HG03521 (cell line): ENCODE measurements at regions not wholly inside any gene's neighbourhood (a gene's known extent, or its start where the extent isn't known, plus 50 kb on each side); places are given as distances from the start of the nearest gene placed in this dataset.
"Not testable (repeated sequence)": the region's sequence is repeated elsewhere in the genome, so short reads cannot be mapped to it uniquely, and the experiment has no call there.

Experiments
- ATAC-seq: cut with Tn5 transposase; IDR thresholded peaks from one replicate; pipeline ENCODE4 v1.9.1; 2021; ENCODE audit warnings: mild to moderate bottlenecking, moderate library complexity; ENCODE audit not compliant: unreplicated experiment

DNA sequence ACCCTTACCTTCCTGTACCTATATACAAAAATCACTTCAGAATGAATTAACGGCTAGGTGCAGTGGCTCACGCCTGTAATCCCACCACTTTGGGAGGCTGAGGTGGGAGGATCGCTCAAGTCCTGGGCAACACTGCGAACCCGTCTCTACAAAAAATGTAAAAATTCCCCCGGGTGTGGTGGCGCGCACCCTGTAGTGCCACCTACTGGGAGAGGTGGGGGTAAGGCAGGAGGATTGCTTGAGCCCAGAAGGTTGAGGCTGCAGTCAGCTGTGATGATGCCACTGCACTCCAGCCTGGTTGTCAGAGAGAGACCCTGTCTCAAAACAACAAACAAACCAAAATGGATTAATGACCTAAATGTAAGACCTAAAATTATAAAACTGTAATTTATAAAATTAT lies 307.6 kb downstream of the SPATA31A1 start:
- peak; percentile 38 for ATAC-seq

DNA sequence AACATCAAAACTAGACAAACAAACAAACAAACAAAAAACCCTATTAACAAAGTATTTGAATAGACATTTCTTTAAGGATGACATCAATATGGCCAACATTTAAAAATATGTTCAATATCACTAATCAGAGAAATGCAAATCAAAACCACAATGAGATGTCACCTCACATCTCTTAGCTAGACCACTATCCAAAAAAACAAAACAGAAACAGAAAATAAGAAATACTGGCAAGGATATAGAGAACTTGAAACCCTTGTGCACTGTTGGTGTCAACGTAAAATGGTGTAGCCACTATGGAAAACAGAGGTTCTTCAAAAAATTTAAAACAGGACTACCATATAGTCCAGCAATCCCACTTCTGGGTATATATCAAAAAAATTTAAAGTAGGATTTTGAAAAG lies 308.2 kb downstream of the SPATA31A1 start:
- ATAC-seq, result peak; percentile 78

- ATAC-seq, result not testable (repeated sequence)
These were observed 309.6 kb downstream of the SPATA31A1 start for GRCh38 chr9:39665020-39665419.

GRCh38 chr9:39674437-39675210 lies 319.2 kb downstream of the SPATA31A1 start:
- not testable (repeated sequence) for ATAC-seq

GRCh38 chr9:39675211-39675553 lies 319.7 kb downstream of the SPATA31A1 start:
- ATAC-seq, result not testable (repeated sequence)

DNA sequence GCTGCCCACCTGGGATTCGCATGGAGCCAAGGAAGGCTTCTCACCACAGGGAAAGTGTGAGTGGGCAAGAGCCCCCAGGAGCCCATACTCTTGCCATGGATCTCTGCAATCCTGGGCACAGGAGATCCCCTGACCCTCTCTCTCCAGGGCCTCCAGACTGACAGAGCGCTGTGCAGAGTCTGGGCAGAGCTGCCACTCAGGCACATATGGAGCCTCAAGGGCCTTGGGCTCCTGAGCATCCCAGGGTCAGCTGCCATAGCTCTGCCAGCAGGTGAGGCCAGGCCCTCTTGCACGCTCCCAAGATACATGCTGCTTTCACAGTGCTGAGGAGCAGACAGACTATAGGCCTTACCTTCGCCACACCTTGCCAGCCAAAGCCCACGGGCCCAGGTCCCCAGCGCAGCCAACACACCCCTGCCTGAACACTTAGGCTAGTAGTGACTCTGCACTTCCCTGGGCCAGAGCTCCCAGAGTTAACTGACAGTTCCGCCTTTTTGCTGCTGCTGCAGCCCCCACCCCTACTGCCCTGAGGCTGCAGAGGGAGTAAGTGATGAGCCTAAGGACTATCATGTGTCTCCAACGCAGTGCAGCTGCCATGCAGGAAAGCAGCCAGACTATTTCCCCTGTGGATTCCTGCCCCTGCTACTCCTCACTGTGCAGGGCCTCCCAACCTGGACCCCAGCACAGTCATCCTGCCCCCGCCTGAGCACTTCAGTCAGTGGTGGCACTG lies 323.2 kb downstream of the SPATA31A1 start:
- not testable (repeated sequence) for ATAC-seq

GRCh38 chr9:39680694-39681401 lies 325.4 kb downstream of the SPATA31A1 start:
- ATAC-seq, result not testable (repeated sequence)

DNA sequence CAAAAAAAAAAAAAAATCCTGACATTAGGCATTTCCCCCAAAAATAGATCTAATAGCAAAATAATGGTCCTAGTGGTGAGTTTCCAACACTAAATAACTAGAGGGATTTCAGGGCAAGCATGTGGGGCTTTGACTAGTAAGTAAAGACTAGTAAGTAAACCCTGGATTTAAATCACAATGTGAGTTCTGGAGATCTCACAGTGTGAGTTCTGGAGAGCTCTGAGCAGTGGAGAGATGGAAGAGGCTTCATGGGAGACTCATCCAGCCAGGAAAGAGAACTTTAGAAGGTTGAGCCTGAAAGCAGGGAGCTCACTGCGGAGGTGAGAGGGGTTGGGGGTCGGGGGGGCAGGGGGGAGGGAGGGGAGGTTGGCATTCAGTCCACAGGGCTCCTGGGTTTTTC lies 373.4 kb downstream of the SPATA31A1 start:
- not testable (repeated sequence) for ATAC-seq

DNA sequence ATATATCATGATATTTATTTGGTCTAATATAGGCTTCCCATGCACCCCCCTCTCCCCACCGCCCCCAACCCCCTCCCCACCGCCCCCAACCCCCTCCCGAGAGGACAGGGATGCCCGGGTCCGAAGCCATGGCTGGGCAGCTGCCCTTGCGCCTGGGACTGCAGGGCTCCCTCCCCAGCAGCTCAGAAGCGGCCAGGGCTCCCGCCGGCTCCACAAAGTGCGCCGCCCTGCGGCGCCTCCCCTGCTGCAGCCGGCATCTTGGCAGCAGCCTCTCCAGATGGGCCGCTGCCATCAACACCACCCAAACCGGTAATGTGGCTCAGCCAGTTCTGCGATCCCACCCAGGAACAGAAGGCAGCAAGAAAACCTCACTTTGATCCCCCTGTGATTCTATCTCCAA lies 389.4 kb downstream of the SPATA31A1 start:
- not testable (repeated sequence) for ATAC-seq

DNA sequence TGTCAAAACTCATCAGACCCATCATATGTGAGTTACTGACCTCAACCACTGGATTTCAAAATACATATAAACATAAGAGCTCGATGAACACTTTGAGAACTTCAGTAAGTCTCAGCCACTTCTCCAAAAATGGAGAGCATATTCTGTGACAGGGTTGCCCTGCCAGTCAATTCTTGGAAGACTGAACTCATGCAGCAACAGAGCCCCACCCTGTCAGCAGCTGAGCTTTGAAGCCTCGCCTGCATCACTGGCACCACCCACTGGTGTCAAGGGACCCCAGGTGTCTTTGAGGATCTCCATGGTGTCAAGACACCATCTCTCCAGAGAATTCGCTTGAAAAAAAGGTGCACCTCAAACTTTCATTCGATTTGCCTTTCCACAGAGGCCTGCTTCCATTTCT lies 420.1 kb downstream of the SPATA31A1 start:
- not testable (repeated sequence) for ATAC-seq

DNA sequence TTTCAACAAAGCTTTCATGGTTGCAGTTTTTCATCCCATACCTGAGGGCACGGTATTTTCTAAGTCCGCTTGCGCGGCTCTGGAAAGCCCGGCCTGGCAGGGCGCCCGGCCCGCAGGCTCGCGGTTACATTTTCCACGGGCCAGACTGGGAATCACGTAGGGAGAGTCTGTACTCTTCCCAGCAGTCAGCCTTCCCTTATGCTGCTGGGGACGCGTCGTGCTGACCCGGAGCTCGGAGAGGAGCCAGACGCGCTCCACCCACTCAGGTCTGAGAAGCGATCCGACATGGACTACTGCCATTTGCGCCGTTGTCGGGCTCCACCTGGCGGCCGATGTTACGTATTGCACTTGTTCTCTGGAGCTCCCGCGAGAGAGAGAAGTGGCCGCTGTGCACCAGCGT lies 435.9 kb downstream of the SPATA31A1 start:
- peak; percentile 98 for ATAC-seq

DNA sequence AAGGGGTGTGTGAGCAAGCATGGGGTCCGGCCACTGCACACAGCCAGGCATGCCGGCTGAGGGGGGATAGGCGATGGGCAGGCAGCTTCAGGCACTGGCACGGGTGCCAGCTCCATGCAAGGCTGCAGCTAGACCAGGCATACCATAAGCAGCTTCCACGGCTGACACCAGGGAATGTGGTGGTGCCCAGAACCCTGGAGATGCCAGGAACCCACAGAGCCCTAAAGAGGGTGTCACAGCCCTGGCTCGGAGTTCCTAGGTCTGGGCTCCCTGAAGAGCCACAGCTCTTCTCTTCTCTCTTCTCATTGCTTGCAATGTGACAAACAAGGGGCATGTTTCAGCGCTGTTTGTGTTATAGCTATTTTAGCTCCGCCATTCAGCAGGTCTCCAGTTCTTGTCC lies 442.5 kb downstream of the SPATA31A1 start:
- ATAC-seq, result not testable (repeated sequence)

DNA sequence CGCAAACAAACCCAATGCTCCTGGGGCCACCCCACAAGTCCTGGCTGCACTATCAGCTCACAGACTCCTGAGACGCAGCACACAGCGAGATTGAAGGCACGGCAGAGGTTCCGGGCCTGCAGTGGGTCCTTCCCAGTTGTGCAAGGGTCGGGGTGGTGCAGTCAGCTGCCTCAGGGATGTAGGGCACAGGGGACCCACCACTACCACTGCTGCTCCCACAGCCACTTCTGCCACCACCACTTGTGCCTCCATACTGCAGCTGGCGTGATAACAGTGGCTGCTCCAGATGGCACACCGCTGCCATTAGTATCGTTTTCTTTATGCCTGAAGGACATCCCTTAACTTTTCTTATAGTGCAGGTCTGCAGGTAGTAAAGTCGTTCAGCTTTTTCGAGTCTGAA lies 443.8 kb downstream of the SPATA31A1 start:
- ATAC-seq, result not testable (repeated sequence)

- ATAC-seq, result not testable (repeated sequence)
These were observed 447.1 kb downstream of the SPATA31A1 start for GRCh38 chr9:39802561-39802960.

- ATAC-seq, result peak; percentile 97
These were observed 454.1 kb downstream of the SPATA31A1 start for GRCh38 chr9:39809401-39810226.

GRCh38 chr9:39810401-39810800 lies 454.9 kb downstream of the SPATA31A1 start:
- ATAC-seq, result not testable (repeated sequence)

DNA sequence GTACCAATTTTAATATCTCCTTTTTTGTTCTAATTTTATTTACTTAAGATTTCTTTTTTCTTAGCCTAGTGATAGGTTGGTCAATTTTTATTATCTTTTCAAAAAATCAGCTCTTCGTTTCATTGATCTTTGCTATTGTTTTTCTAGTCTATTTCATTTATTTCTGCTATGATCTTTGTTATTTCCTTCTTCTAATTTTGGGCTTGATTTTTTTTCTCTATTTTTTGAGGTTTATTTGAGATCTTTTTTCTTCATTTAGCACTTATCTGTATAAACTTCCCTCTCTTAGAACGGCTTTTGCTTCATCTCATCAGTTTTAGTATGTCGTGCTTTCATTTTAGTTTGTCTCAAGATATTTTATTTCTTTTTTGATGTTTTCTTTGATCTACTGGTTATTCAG lies 456.1 kb downstream of the SPATA31A1 start:
- ATAC-seq, result not testable (repeated sequence)

GRCh38 chr9:39828457-39828856 lies 473.0 kb downstream of the SPATA31A1 start:
- not testable (repeated sequence) for ATAC-seq
